Gastrocnemius medialis (tissue), 4 donors: ENCODE measurements at regions not wholly inside any gene's neighbourhood (a gene's known extent, or its start where the extent isn't known, plus 50 kb on each side); places are given as distances from the start of the nearest gene placed in this dataset.

ENCODE experiments used
- POLR2A ChIP-seq, 2 donors: fragments of 450-650 bp; IDR thresholded peaks; one replicate each; pipeline ENCODE4 v1.6.1; 2017; ENCODE audit warnings: antibody characterized with exemption in 2 of 2, mild to moderate bottlenecking in 2 of 2, moderate library complexity in 2 of 2
- TF ChIP-seq, protein P1 (sequence below), 5 experiments: fragments of 450-650 bp in 3 of 5; fragments of 200-600 bp in 2 of 5; sonication (generic) in 2 of 5; IDR thresholded peaks in 4 of 5; conservative IDR thresholded peaks in 1 of 5; 1 replicate in 4 of 5; 2 replicates in 1 of 5; pipeline ENCODE4 v1.5.1; 2016 to 2019; ENCODE audit warnings: antibody characterized with exemption in 5 of 5, mild to moderate bottlenecking in 3 of 5, moderate library complexity in 3 of 5

DNA sequence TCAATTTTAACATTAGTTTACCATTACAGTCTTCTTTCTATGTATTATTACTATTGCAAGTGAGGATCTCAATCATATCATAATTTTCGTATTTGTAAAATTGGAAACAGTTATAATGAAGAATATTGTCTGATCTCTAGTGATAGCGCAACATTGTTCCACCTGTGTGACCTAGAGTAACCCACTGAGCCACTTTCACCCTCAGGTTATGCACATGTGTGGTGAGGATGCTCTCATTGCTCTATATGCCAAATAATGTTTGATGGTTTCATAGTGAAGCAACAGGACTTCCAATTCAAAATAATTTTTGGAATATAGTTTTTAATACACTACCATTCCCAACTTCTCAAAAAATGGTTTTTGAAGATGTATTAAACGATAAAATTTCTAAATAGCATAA lies 603.1 kb upstream of the MAN1A1 start:
- TF ChIP-seq POLR2A (IDR thresholded peaks at IDR 0.05) = no peak
- TF ChIP-seq, protein P1, sequence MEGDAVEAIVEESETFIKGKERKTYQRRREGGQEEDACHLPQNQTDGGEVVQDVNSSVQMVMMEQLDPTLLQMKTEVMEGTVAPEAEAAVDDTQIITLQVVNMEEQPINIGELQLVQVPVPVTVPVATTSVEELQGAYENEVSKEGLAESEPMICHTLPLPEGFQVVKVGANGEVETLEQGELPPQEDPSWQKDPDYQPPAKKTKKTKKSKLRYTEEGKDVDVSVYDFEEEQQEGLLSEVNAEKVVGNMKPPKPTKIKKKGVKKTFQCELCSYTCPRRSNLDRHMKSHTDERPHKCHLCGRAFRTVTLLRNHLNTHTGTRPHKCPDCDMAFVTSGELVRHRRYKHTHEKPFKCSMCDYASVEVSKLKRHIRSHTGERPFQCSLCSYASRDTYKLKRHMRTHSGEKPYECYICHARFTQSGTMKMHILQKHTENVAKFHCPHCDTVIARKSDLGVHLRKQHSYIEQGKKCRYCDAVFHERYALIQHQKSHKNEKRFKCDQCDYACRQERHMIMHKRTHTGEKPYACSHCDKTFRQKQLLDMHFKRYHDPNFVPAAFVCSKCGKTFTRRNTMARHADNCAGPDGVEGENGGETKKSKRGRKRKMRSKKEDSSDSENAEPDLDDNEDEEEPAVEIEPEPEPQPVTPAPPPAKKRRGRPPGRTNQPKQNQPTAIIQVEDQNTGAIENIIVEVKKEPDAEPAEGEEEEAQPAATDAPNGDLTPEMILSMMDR (IDR thresholded peaks at IDR 0.05 in 4 of 5, conservative IDR thresholded peaks at IDR 0.05 in 1 of 5) = no peak
